GM19452 (cell line): ENCODE measurements at regions not wholly inside any gene's neighbourhood (a gene's known extent, or its start where the extent isn't known, plus 50 kb on each side); places are given as distances from the start of the nearest gene placed in this dataset.
"Not testable (repeated sequence)": the region's sequence is repeated elsewhere in the genome, so short reads cannot be mapped to it uniquely, and the experiment has no call there.

Experiments
- ATAC-seq: cut with Tn5 transposase; IDR thresholded peaks from one replicate; pipeline ENCODE4 v1.9.1; 2021; ENCODE audit not compliant: unreplicated experiment

GRCh38 chr9:36521148-36521547 is 51.5 kb upstream of the MELK start:
- ATAC-seq, result no peak

- ATAC-seq, result no peak
Observed at GRCh38 chr9:36517131-36517530, 55.6 kb upstream of the MELK start.

GRCh38 chr9:36504156-36504555 is 68.5 kb upstream of the MELK start:
- no peak for ATAC-seq

GRCh38 chr9:36503172-36504088 is 69.3 kb upstream of the MELK start:
- ATAC-seq, result no peak

- ATAC-seq, result no peak
Observed at GRCh38 chr9:36501727-36502126, 71.0 kb upstream of the MELK start.

- not testable (repeated sequence) for ATAC-seq
Observed at GRCh38 chr9:36500931-36501330, 71.8 kb upstream of the MELK start.

GRCh38 chr9:36499174-36499890 is 73.4 kb upstream of the MELK start:
- ATAC-seq, result no peak

GRCh38 chr9:36493564-36493963 is 79.1 kb upstream of the MELK start:
- not testable (repeated sequence) for ATAC-seq

- ATAC-seq, result no peak
Observed at GRCh38 chr9:36492865-36493264, 79.8 kb upstream of the MELK start.

- no peak for ATAC-seq
Observed at GRCh38 chr9:36489453-36489852, 83.2 kb upstream of the MELK start.

- ATAC-seq, result no peak
Observed at GRCh38 chr9:36488389-36488756, 84.3 kb upstream of the MELK start.

- peak; percentile 80 for ATAC-seq
Observed at GRCh38 chr9:36487482-36488388, 85.0 kb upstream of the MELK start.

GRCh38 chr9:36486933-36487481 is 85.7 kb upstream of the MELK start:
- ATAC-seq, result peak; percentile 42

GRCh38 chr9:36486329-36486932 is 86.3 kb upstream of the MELK start:
- no peak for ATAC-seq

- ATAC-seq, result no peak
Observed at GRCh38 chr9:36485647-36486328, 85.7 kb upstream of the RNF38 start.

- ATAC-seq, result no peak
Observed at GRCh38 chr9:36484124-36484523, 84.1 kb upstream of the RNF38 start.

- no peak for ATAC-seq
Observed at GRCh38 chr9:36479101-36479500, 79.0 kb upstream of the RNF38 start.

- ATAC-seq, result no peak
Observed at GRCh38 chr9:36471359-36471758, 71.3 kb upstream of the RNF38 start.

- ATAC-seq, result peak; percentile 94
Observed at GRCh38 chr9:36470643-36471290, 70.7 kb upstream of the RNF38 start.
